ENCODE measurements at regions not wholly inside any gene's neighbourhood (a gene's known extent, or its start where the extent isn't known, plus 50 kb on each side); places are given as distances from the start of the nearest gene placed in this dataset.
"Not testable (repeated sequence)": the region's sequence is repeated elsewhere in the genome, so short reads cannot be mapped to it uniquely, and the experiment has no call there.

DNA sequence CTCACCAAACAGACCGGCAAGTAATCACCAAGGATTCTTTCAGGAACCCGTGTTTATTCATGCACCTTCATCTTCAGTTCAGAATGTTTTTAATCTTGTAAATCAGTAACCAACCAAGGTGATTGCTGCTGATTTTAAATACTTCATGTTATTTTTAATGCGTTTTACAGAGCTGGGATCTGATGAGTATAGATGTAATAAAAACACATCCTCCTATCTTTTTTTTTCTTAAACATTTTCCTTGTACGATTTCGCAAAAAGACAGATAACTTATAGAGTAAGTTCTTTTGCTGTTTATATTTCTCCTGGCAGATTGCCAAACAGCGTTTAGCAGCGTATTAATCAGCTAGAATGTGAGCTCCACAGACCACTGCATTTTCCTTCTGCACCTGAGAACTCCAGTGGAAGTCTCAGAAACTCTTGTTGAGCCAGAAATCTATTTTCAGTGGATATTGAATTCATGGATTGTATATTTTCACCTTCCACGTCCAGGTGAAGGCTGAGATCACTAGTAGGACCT is 397.8 kb upstream of the NRP1 start:
- no peak for DNase-seq

DNA sequence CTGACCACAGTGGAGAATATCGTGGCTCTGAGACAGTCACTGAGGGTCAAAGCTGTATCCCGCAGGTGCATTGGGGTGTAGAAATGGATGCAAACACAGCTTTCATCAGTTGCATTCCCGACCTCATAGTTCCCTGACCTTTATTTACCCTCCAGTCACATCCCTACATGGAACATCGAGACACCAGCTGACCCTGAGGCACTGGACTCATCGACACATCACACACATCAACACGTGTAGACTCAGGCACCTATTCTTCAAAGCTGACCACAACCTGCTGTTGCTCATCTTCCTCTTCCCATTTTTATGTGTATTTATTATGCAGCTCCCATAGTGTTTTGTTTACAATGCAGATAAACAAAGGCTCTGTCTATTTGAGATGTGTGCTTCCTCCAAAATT is 396.9 kb upstream of the NRP1 start:
- DNase-seq, result no peak

GRCh38 chr10:33725430-33725829 is 391.0 kb upstream of the NRP1 start:
- no peak for DNase-seq

DNA sequence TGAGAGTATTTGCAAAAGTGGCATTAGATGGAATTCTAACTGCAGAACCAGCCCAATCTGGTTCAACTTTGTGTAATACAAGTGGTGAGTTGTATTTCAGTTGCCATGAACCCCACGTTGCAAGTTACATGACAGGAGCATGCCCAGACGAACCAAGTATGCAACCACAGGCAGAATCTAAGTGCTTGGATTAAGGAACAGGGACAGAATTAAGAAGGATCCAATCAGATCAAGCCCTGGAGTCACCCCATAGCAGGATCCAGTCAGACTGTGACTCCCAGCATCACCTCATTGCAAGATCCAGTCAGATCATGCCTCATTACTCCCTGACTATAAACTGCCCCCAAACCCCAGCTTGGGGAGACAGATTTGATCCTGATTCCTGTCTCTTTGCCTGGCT is 388.7 kb upstream of the NRP1 start:
- no peak for DNase-seq

GRCh38 chr10:33722067-33722466 is 387.6 kb upstream of the NRP1 start:
- no peak for DNase-seq

GRCh38 chr10:33721509-33721908 is 387.0 kb upstream of the NRP1 start:
- no peak for DNase-seq

DNA sequence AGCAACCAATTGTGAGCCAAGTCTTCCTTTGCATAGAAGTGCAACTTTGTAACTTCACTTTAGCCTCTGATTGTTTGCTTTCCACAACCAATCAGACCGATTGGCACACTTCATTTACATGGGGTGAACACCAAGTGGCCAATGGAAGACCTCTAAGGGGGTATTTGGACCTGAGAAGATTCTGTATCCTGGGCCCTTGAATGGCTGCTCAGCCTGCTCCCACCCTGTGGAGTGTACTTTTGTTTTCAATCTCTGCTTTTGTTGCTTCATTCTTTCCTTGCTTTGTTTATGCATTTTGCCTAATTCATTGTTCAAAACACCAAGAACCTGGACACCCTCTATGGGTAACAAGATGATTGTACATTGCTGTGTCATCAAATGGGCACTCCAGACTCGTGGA is 385.7 kb upstream of the NRP1 start:
- no peak for DNase-seq

- no peak for DNase-seq
Observed at GRCh38 chr10:33719005-33719703, 384.7 kb upstream of the NRP1 start.

- DNase-seq, result no peak
Observed at GRCh38 chr10:33716501-33717267, 382.2 kb upstream of the NRP1 start.

DNA sequence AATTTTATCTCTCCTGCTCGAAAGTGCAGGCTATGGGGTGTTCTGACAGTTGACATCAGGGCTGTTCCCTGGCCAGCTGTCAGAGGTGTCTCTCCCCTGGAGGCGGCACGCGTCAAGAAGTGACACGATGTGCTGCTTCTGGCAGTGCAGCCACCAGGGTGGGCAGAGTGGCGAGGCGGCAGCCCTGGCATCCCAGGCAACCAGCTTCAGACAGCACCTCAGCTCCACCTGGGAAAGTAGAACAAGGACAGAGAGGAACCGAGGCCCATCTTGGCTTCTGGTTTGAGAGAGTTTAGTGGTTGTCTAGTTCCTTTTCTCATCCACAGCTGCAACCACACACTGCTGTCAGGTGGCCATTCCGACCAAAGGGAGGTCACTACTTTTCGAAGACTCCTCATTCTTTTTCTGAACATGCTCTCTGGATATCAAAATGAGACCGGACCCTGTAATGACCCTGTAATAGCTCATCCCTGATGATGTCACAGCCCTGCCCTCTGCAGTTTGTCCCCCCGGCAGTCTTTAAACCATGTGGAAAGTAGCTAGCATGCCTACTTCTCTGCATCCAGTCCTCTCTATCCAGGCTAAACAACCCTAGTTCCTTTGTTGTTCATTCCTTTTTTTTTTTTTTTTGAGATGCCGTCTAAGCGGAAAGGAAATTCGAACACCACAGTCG is 381.0 kb upstream of the NRP1 start:
- DNase-seq, result no peak

DNA sequence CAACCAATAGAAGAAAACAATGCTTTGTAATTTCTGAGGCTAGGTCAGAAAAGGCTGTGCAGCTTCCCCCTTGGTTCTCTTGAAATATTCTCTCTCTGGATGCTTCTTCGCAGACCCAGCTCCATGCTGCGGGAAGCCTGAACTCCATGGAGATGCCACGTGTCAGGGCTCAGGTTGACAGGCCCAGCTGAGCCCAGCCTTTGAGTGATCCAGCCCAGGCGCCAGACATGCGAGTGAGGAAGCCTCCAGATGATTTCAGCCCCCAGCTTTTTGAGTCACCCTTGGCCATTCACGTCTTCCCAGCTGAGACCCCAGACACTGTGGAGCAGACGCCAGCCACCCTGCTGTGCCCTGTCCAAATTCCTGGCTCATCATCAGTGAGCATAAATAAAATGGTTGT is 378.4 kb upstream of the NRP1 start:
- no peak for DNase-seq

- no peak for DNase-seq
Observed at GRCh38 chr10:33710006-33710405, 375.5 kb upstream of the NRP1 start.

- no peak for DNase-seq
Observed at GRCh38 chr10:33709008-33709753, 374.7 kb upstream of the NRP1 start.

DNA sequence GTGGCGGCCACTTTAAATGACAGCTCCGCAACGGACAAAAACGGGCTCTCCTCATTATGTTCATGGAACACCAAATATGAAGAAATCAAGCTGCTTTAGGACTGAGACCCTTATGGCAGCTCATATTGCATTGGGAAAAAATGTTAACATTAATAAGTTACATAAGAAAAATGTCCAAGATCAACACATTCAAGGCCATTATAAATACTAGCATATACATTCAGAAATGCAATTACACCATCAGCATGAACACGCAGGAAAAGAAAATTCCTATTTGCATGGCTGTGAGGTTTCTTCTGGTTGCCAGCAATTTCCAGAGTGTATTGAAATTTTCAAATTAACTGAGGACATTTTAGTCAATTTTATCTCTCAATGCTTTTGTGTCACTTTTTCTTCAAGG is 374.1 kb upstream of the NRP1 start:
- no peak for DNase-seq

DNA sequence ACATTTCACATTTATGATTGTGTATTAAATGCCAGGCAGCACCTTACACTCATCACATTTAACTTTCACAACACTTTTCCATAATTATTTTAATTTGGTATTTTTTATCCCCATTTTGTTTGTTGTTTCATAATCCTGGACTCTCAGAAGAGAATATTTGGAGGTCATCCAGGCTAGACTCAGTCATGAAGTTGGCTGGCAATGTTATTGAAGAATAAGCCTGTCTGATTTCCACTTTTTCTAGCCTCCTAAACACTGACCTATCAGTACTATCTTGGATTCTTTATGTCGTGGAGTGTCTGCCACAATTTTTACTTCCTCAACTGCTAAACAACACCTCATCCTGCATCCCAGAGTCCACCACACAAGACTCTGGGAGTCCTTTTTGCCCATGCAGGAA is 372.3 kb upstream of the NRP1 start:
- DNase-seq, result no peak

DNA sequence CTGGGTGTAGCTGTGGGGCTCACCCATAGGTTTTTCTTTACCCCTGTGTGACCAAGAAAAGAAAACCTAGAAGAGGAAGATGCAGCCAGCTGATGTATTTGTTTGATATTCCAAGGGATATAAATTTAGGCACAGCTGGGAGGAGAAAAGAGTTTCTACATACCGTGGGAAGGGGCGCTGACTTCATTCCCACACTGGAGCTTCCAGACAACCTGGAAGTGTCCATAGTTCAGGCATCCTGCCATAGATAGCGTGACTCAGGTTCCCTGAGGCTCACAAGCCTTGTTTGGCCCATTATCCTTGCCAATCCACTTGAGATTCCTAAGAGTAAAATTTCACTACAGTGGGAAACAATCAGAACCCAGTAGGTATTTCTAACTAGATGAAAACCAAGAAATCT is 371.7 kb upstream of the NRP1 start:
- DNase-seq, result no peak

- DNase-seq, result no peak
Observed at GRCh38 chr10:33704214-33704830, 369.9 kb upstream of the NRP1 start.

DNA sequence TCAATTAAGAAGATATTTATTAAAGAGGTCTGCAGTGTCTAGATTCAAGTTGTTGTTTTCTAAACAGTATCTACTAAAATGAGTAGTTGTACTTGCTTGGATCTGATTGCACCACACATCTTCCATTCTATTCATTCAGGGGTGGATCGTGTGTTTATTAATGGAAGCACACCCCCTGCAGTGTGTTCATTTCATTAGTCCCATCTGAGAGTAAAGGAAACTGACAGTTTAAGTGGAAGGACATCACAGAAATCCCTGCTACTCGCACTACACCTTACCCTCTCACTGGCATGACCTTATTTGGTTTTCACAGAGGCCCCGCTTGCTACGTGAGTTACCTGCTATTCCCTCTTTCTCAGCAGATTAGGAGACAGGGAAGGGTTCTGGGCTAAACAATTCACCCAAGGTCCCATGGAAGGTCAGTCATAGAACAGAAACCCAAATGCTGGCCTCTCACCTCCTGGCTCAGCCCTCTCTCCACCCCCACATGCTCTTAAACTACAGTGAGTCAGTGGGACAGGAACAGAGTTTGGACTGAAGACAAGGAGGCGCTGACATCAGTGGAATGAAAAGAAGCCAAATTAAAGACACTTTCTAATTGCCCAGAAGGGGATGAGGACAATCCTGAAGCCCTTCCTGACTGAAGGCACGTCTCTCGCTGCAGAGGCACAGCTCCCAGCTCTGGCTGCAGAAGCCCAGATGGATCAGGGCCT is 369.2 kb upstream of the NRP1 start:
- DNase-seq, result no peak

- DNase-seq, result no peak
Observed at GRCh38 chr10:33698033-33698432, 363.6 kb upstream of the NRP1 start.

DNA sequence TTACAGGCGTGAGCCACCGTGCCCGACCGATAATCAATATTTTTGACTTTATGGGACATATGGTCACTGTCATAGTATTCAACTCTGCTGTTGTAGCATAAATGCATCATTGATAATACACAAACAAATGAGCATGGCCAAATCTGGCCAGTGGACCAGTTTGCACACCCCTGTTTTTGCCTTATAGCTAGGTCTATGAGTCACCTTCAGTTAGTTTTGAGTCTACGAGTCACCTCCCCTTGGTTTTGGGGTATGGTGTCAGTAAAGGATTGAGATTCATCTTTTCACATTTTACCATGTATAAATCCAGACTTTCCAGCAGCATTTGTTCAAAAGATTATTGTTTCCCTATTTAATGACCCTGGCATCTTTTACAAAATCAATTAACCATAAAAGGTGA is 362.5 kb upstream of the NRP1 start:
- DNase-seq, result no peak

DNA sequence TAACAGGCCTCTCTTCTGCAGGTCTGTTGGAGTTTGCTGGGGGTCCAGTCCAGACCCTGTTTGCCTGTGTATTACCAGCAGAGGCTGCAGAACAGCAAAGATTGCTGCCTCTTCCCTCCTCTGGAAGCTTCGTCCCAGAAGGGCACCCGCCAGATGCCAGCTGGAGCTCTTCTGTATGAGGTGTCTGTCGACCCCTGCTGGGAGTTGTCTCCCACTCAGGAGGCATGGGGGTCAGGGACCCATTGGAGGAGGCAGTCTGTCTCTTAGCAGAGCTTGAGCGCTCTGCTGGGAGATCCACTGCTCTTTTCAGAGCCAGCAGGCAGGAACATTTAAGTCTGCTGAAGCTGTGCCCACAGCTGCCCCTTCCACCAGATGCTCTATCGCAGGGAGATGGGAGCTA is 361.1 kb upstream of the NRP1 start:
- DNase-seq, result no peak

DNA sequence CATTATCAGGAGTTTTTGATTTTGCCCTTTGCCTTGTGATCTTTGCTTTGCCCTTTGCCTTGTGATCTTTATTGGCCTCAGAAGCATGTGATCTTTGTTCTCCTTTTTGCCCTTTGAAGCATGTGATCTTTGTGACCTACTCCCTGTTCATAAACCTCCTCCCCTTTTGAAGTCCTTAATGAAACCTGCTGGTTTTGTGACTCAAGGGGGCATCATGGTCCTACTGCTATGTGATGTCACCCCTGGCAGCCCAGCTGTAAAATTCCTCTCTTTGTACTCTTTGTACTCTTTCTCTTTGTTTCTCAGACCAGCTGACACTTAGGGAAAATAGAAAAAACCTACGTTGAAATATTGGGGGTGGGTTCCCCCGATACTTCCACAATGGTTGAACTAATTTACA is 356.1 kb upstream of the NRP1 start:
- DNase-seq, result not testable (repeated sequence)

All from central memory CD4-positive, alpha-beta T cell (primary cell).